Adrenal gland (tissue), 9 donors: ENCODE measurements at regions not wholly inside any gene's neighbourhood (a gene's known extent, or its start where the extent isn't known, plus 50 kb on each side); places are given as distances from the start of the nearest gene placed in this dataset.

Source experiments
- DNase-seq, 7 donors: peaks; one replicate each; pipeline ENCODE4 v3.0.0-alpha.2; 2019 to 2020
- H3K27ac ChIP-seq, 5 donors: fragments of 200-600 bp; sonication (generic) in 4 of 5; 1 replicate in 3 of 5; 2 replicates in 2 of 5; pipeline versions ENCODE4 v1.5.1 to v1.8.0; 2016 to 2020; ENCODE audit warnings: mild to moderate bottlenecking in 1 of 5
- H3K27me3 ChIP-seq: fragments of 200-600 bp; 2 replicates; pipeline ENCODE4 v1.8.0; 2021
- H3K36me3 ChIP-seq, 2 donors: fragments of 200-600 bp; replicated peaks in 1 of 2; 1 replicate in 1 of 2; 2 replicates in 1 of 2; pipeline versions ENCODE4 v1.5.1 to v1.8.0; 2018 to 2022
- H3K4me1 ChIP-seq, 2 donors: fragments of 200-600 bp; replicated peaks in 1 of 2; 1 replicate in 1 of 2; 2 replicates in 1 of 2; pipeline versions ENCODE4 v1.5.1 to v1.8.0; 2018 to 2021
- H3K4me3 ChIP-seq, 4 donors: fragments of 200-600 bp; sonication (generic) in 3 of 4; one replicate each; pipeline ENCODE4 v1.5.1; 2016 to 2018
- H3K9me3 ChIP-seq, 3 donors: fragments of 200-600 bp; sonication (generic) in 1 of 3; replicated peaks in 1 of 3; 1 replicate in 2 of 3; 2 replicates in 1 of 3; pipeline versions ENCODE4 v1.5.1 to v1.8.0; 2016 to 2021
- CTCF ChIP-seq, 6 experiments: fragments of 450-650 bp in 4 of 6; fragments of 200-600 bp in 2 of 6; sonication (generic) in 1 of 6; IDR thresholded peaks; 1 replicate in 5 of 6; 2 replicates in 1 of 6; pipeline versions ENCODE4 v1.5.1 to v1.8.0; 2016 to 2021; ENCODE audit warnings: antibody characterized with exemption in 6 of 6, mild to moderate bottlenecking in 2 of 6, moderate library complexity in 1 of 6
- POLR2A ChIP-seq, 2 donors: fragments of 450-650 bp; IDR thresholded peaks; one replicate each; pipeline ENCODE4 v1.6.1; 2017; ENCODE audit warnings: antibody characterized with exemption in 2 of 2, mild to moderate bottlenecking in 2 of 2, moderate library complexity in 1 of 2
- WGBS, 4 donors: extraction: QIAGEN DNeasy Blood & Tissue Kit in 2 of 4; methylation state at CpG; one replicate each; pipeline versions ENCODE4 v1.1.5 to v1.1.7; 2013 to 2017; 5-methylcytosine and 5-hydroxymethylcytosine counted together
- intact Hi-C, 2 donors: fragments of 100-400 bp; cut with DNase I; formaldehyde crosslinking; loops; one replicate each; pipeline versions ENCODE4 v1.14.1 to v1.15.0; 2022 to 2023
- donor health status: healthy with polysubstance abuse.
- donor health status: Bipolar disorder and iron deficiency.
- donor health status: DM: yes; HTN: yes; CAD: no.
- donor health status: DM: no; HTN: no; CAD: no.
- donor health status: DM: no; HTN: no; CAD: no.

- TF ChIP-seq POLR2A (IDR thresholded peaks at IDR 0.05) (no peak), CTCF (IDR thresholded peaks at IDR 0.05) (no peak)
- Histone ChIP-seq H3K4me3 (no peak overlapping the region), H3K27me3 (no peaks in the 10 kb centered on the region), H3K27ac (no peak overlapping the region), H3K36me3 (no peaks in the 10 kb centered on the region), H3K9me3 (no peaks in the 10 kb centered on the region), H3K4me1 (peaks cover 5 to 15% of the 10 kb centered on the region in 2 donors)
- no peak for DNase-seq
- WGBS, 4 donors = 24 to 38% (median 35%) methylated on average over 3 of the region's 3 CpGs
- intact Hi-C loops = no loop called here
Measured at GRCh38 chr1:192872010-192872409, 63.2 kb downstream of the RGS2 start.

GRCh38 chr1:192873836-192874235 lies 65.0 kb downstream of the RGS2 start:
- Histone ChIP-seq H3K4me3 (no peak overlapping the region), H3K27ac (no peak overlapping the region), H3K9me3 (no peaks in the 10 kb centered on the region), H3K36me3 (no peaks in the 10 kb centered on the region), H3K27me3 (no peaks in the 10 kb centered on the region), H3K4me1 (peaks cover 5 to 23% of the 10 kb centered on the region in 2 donors)
- TF ChIP-seq POLR2A (IDR thresholded peaks at IDR 0.05) (no peak), CTCF (IDR thresholded peaks at IDR 0.05) (no peak)
- no peak for DNase-seq
- intact Hi-C loops = no loop called here

- no peak for TF ChIP-seq POLR2A (IDR thresholded peaks at IDR 0.05)
- no peak for TF ChIP-seq CTCF (IDR thresholded peaks at IDR 0.05)
- 86 to 93% (median 89%) methylated on average over 1 of the region's 1 CpG for WGBS, 4 donors
- intact Hi-C loops = no loop called here
- H3K27me3 ChIP-seq = no peaks in the 10 kb centered on the region
- DNase-seq = no peak
- peaks cover 0 to 14% of the 10 kb centered on the region in 2 donors for H3K4me1 ChIP-seq
- H3K9me3 ChIP-seq = no peaks in the 10 kb centered on the region
- no peak overlapping the region for H3K27ac ChIP-seq
- H3K36me3 ChIP-seq = no peaks in the 10 kb centered on the region
- no peak overlapping the region for H3K4me3 ChIP-seq
Measured at GRCh38 chr1:192876633-192877032, 67.8 kb downstream of the RGS2 start.

GRCh38 chr1:192877283-192877886 lies 68.5 kb downstream of the RGS2 start:
- Histone ChIP-seq H3K36me3 (no peaks in the 10 kb centered on the region), H3K9me3 (no peaks in the 10 kb centered on the region), H3K27ac (no peak overlapping the region), H3K4me3 (no peak overlapping the region), H3K4me1 (peaks cover 0 to 14% of the 10 kb centered on the region in 2 donors), H3K27me3 (no peaks in the 10 kb centered on the region)
- TF ChIP-seq POLR2A (IDR thresholded peaks at IDR 0.05) = no peak
- no peak for TF ChIP-seq CTCF (IDR thresholded peaks at IDR 0.05)
- no peak for DNase-seq
- WGBS, 4 donors = 74 to 83% (median 81%) methylated on average over 2 of the region's 2 CpGs
- intact Hi-C loops = no loop called here
